Esophagus squamous epithelium (tissue), 4 donors: ENCODE measurements at regions not wholly inside any gene's neighbourhood (a gene's known extent, or its start where the extent isn't known, plus 50 kb on each side); places are given as distances from the start of the nearest gene placed in this dataset.

Source experiments
- POLR2A ChIP-seq, 4 donors: fragments of 450-650 bp; IDR thresholded peaks; one replicate each; pipeline ENCODE4 v1.6.1; 2017; ENCODE audit warnings: antibody characterized with exemption in 4 of 4, mild to moderate bottlenecking in 4 of 4, moderate library complexity in 3 of 4
- TF ChIP-seq, protein P1 (sequence below), 6 experiments: fragments of 450-650 bp in 4 of 6; fragments of 200-600 bp in 2 of 6; sonication (generic) in 2 of 6; IDR thresholded peaks; one replicate each; pipeline ENCODE4 v1.5.1; 2016 to 2019; ENCODE audit warnings: antibody characterized with exemption in 6 of 6, mild to moderate bottlenecking in 4 of 6, moderate library complexity in 4 of 6

DNA sequence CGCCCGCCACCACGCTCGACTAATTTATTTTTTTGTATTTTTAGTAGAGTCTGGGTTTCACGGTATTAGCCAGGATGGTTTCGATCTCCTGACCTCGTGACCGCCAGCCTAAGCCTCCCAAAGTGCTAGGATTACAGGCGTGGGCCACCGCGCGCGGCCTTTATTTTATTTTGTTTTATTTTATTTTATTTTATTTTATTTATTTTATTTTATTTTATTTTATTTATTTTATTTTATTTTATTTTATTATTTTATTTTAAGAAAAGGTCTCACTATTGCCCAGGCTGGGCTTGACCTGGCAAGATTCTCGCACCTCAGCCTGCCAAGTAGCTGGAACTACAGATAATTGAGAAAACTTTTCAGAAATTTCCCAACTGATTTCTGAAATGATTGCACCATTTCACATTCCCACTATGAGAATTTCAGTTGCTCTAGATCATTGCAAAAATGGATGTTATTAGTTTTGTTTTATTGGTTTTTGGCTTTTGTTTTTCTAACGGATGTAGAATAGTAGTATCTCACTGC is 358.3 kb downstream of the SLC6A15 start:
- TF ChIP-seq, protein P1, sequence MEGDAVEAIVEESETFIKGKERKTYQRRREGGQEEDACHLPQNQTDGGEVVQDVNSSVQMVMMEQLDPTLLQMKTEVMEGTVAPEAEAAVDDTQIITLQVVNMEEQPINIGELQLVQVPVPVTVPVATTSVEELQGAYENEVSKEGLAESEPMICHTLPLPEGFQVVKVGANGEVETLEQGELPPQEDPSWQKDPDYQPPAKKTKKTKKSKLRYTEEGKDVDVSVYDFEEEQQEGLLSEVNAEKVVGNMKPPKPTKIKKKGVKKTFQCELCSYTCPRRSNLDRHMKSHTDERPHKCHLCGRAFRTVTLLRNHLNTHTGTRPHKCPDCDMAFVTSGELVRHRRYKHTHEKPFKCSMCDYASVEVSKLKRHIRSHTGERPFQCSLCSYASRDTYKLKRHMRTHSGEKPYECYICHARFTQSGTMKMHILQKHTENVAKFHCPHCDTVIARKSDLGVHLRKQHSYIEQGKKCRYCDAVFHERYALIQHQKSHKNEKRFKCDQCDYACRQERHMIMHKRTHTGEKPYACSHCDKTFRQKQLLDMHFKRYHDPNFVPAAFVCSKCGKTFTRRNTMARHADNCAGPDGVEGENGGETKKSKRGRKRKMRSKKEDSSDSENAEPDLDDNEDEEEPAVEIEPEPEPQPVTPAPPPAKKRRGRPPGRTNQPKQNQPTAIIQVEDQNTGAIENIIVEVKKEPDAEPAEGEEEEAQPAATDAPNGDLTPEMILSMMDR (IDR thresholded peaks at IDR 0.05) = no peak
- no peak for TF ChIP-seq POLR2A (IDR thresholded peaks at IDR 0.05)
